ENCODE measurements at regions not wholly inside any gene's neighbourhood (a gene's known extent, or its start where the extent isn't known, plus 50 kb on each side); places are given as distances from the start of the nearest gene placed in this dataset.

GRCh38 chr3:28019740-28020139, 221.7 kb upstream of the CMC1 start:
- intact Hi-C loops (cut with micrococcal nuclease; ENCODE audit: unreplicated experiment) = no loop called here

DNA sequence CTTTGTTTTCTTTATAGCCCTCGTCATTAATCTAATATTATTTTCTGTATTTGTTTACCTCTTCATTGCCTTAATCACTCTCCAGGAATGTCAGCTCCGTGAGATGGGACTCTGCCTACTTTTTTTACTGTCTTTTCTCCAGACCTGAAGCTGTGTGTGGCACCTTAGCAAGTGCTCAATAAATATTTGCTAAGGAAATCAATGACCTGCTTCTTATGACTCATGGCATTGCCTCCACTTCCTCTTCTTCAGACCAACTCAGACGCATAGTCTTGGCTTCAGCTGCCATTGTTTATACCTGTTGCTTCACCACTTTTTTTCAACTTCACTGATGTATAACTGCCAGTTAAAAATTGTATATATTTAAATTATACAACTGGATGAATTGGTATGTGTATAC, 218.5 kb upstream of the CMC1 start:
- Histone ChIP-seq H3K36me3 (ENCODE audit: low read depth) (no peaks in the 10 kb centered on the region), H3K4me3 (no peak overlapping the region), H3F3A (ENCODE audit: insufficient read depth, low read depth) (peaks cover 6% of the 10 kb centered on the region; the same call in 1 of the 2 replicates), H3K9me3 (ENCODE audit: insufficient read depth, low read depth) (peaks cover 6% of the 10 kb centered on the region; the same call in 1 of the 2 replicates), H3K9me2 (ENCODE audit: insufficient read depth) (no peaks in the 10 kb centered on the region), H3K27ac (no peak overlapping the region), H4K20me1 (ENCODE audit: insufficient read depth) (no peaks in the 10 kb centered on the region), H2AFZ (no peak overlapping the region), H3K79me2 (ENCODE audit: low read depth) (no peaks in the 10 kb centered on the region), H3K27me3 (ENCODE audit: insufficient read depth, low read depth) (no peaks in the 10 kb centered on the region), H3K4me1 (replicated peaks; ENCODE audit: insufficient read depth) (no peaks in the 10 kb centered on the region), H3K4me2 (0 out of 2 replicates have a peak overlapping the region, but pooled peaks have one; percentile 23)
- ChIA-PET CTCF (no interaction called here), POLR2A (ENCODE audit: unreplicated experiment) (no interaction called here)
- TF ChIP-seq, protein P1, sequence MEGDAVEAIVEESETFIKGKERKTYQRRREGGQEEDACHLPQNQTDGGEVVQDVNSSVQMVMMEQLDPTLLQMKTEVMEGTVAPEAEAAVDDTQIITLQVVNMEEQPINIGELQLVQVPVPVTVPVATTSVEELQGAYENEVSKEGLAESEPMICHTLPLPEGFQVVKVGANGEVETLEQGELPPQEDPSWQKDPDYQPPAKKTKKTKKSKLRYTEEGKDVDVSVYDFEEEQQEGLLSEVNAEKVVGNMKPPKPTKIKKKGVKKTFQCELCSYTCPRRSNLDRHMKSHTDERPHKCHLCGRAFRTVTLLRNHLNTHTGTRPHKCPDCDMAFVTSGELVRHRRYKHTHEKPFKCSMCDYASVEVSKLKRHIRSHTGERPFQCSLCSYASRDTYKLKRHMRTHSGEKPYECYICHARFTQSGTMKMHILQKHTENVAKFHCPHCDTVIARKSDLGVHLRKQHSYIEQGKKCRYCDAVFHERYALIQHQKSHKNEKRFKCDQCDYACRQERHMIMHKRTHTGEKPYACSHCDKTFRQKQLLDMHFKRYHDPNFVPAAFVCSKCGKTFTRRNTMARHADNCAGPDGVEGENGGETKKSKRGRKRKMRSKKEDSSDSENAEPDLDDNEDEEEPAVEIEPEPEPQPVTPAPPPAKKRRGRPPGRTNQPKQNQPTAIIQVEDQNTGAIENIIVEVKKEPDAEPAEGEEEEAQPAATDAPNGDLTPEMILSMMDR (conservative IDR thresholded peaks at IDR 0.05) = no peak
- no peak for TF ChIP-seq EZH2 (IDR thresholded peaks at IDR 0.05; ENCODE audit: low read depth)
- BruUV-seq (replicated peaks) = no TSS peak
- no peak for DNase-seq
- intact Hi-C loops (cut with micrococcal nuclease; ENCODE audit: unreplicated experiment) = no loop called here

More at GRCh38 chr3:28019740-28020139, 221.7 kb upstream of the CMC1 start:
- H3F3A ChIP-seq (ENCODE audit: insufficient read depth, low read depth) = peaks cover 6% of the 10 kb centered on the region; the same call in 1 of the 2 replicates
- H3K27me3 ChIP-seq (ENCODE audit: insufficient read depth, low read depth) = no peaks in the 10 kb centered on the region
- H3K27ac ChIP-seq = no peak overlapping the region
- POLR2A ChIA-PET (ENCODE audit: unreplicated experiment) = no interaction called here
- H2AFZ ChIP-seq = no peak overlapping the region
- peaks cover 4% of the 10 kb centered on the region; the same call in 1 of the 2 replicates for H3K9me3 ChIP-seq (ENCODE audit: insufficient read depth, low read depth)
- H3K9me2 ChIP-seq (ENCODE audit: insufficient read depth) = no peaks in the 10 kb centered on the region
- no peaks in the 10 kb centered on the region for H3K4me1 ChIP-seq (replicated peaks; ENCODE audit: insufficient read depth)
- H4K20me1 ChIP-seq (ENCODE audit: insufficient read depth) = no peaks in the 10 kb centered on the region
- no peak overlapping the region for H3K4me3 ChIP-seq
- H3K79me2 ChIP-seq (ENCODE audit: low read depth) = no peaks in the 10 kb centered on the region
- H3K4me2 ChIP-seq = no peak overlapping the region
- no peaks in the 10 kb centered on the region for H3K36me3 ChIP-seq (ENCODE audit: low read depth)
- CTCF ChIA-PET = no interaction called here
- TF ChIP-seq, protein P1 (conservative IDR thresholded peaks at IDR 0.05) = no peak
- TF ChIP-seq EZH2 (IDR thresholded peaks at IDR 0.05; ENCODE audit: low read depth) = no peak
- no TSS peak for BruUV-seq (replicated peaks)
- no peak for DNase-seq

GRCh38 chr3:28028554-28028953, 212.9 kb upstream of the CMC1 start:
- CTCF ChIA-PET = no interaction called here
- H3K9me2 ChIP-seq (ENCODE audit: insufficient read depth) = no peaks in the 10 kb centered on the region
- no peaks in the 10 kb centered on the region for H3K36me3 ChIP-seq (ENCODE audit: low read depth)
- H3F3A ChIP-seq (ENCODE audit: insufficient read depth, low read depth) = no peaks in the 10 kb centered on the region
- TF ChIP-seq, protein P1 (conservative IDR thresholded peaks at IDR 0.05) = no peak
- TF ChIP-seq EZH2 (IDR thresholded peaks at IDR 0.05; ENCODE audit: low read depth) = no peak
- H3K4me2 ChIP-seq = no peak overlapping the region
- DNase-seq = no peak
- intact Hi-C loops (cut with micrococcal nuclease; ENCODE audit: unreplicated experiment) = no loop called here
- peaks cover 13% of the 10 kb centered on the region; the same call in 1 of the 2 replicates for H3K9me3 ChIP-seq (ENCODE audit: insufficient read depth, low read depth)
- no peaks in the 10 kb centered on the region for H3K4me1 ChIP-seq (replicated peaks; ENCODE audit: insufficient read depth)
- no peak overlapping the region for H3K4me3 ChIP-seq
- no peak overlapping the region for H2AFZ ChIP-seq
- no peaks in the 10 kb centered on the region for H3K79me2 ChIP-seq (ENCODE audit: low read depth)
- BruUV-seq (replicated peaks) = no TSS peak
- no peaks in the 10 kb centered on the region for H3K27me3 ChIP-seq (ENCODE audit: insufficient read depth, low read depth)
- POLR2A ChIA-PET (ENCODE audit: unreplicated experiment) = no interaction called here
- H3K27ac ChIP-seq = no peak overlapping the region
- H4K20me1 ChIP-seq (ENCODE audit: insufficient read depth) = no peaks in the 10 kb centered on the region
